MCF 10A (cell line): ENCODE measurements at regions not wholly inside any gene's neighbourhood (a gene's known extent, or its start where the extent isn't known, plus 50 kb on each side); places are given as distances from the start of the nearest gene placed in this dataset.
A peak's percentile ranks its signal among the peaks of the same experiment; 100 is the strongest.

ENCODE experiments used
- BruUV-seq: library from RNA; stranded (reverse); fragments of 400-500 nt; replicated peaks from 2 replicates; lab custom pipeline; 2021; lab: Mats Ljungman, UMichigan
- CTCF ChIA-PET: fragments of 300-600 bp; sonication (Branson Sonifier 250); formaldehyde crosslinking; extraction: SDS; loops from one replicate; lab custom pipeline; 2021; ENCODE audit warnings: antibody characterized with exemption, inconsistent platforms; lab: Yijun Ruan, JAX
- POLR2A ChIA-PET: fragments of 300-600, 350-650 bp; sonication (Branson Sonifier 250); formaldehyde crosslinking; extraction: SDS; loops from one replicate; lab custom pipeline; 2020; ENCODE audit warnings: antibody characterized with exemption, inconsistent platforms; lab: Yijun Ruan, JAX
- DNase-seq: peaks from one replicate; pipeline ENCODE4 v3.0.0-alpha.2; 2018; ENCODE audit not compliant: unreplicated experiment
- H3K27ac Mint-ChIP-seq: one replicate; pipeline ENCODE4 v1.8.0; 2022; ENCODE audit warnings: mild to moderate bottlenecking, low read depth, mixed read lengths; ENCODE audit not compliant: unreplicated experiment
- H3K27me3 Mint-ChIP-seq: one replicate; pipeline ENCODE4 v1.8.0; 2022; ENCODE audit warnings: mixed read lengths; ENCODE audit not compliant: insufficient read depth, unreplicated experiment
- H3K36me3 Mint-ChIP-seq: one replicate; pipeline ENCODE4 v1.8.0; 2022; ENCODE audit warnings: mild to moderate bottlenecking, moderate library complexity, mixed read lengths; ENCODE audit not compliant: insufficient read depth, unreplicated experiment
- H3K4me1 Mint-ChIP-seq: one replicate; pipeline ENCODE4 v1.8.0; 2022; ENCODE audit warnings: mixed read lengths; ENCODE audit not compliant: insufficient read depth, unreplicated experiment
- H3K4me3 Mint-ChIP-seq: one replicate; pipeline ENCODE4 v1.8.0; 2022; ENCODE audit warnings: mild to moderate bottlenecking, moderate library complexity, mixed read lengths; ENCODE audit not compliant: unreplicated experiment
- H3K9me3 Mint-ChIP-seq: one replicate; pipeline ENCODE4 v1.8.0; 2022; ENCODE audit warnings: mixed read lengths; ENCODE audit not compliant: unreplicated experiment
- intact Hi-C: fragments of 100-400 bp; cut with micrococcal nuclease; formaldehyde crosslinking; loops from 2 replicates; pipeline ENCODE4 v1.14.1; 2022
- TF ChIP-seq, protein P1 (sequence below): fragments of 200-600 bp; IDR thresholded peaks from one replicate; pipeline ENCODE4 v1.8.0; 2022; ENCODE audit warnings: antibody characterized with exemption, mild to moderate bottlenecking; ENCODE audit not compliant: unreplicated experiment

DNA sequence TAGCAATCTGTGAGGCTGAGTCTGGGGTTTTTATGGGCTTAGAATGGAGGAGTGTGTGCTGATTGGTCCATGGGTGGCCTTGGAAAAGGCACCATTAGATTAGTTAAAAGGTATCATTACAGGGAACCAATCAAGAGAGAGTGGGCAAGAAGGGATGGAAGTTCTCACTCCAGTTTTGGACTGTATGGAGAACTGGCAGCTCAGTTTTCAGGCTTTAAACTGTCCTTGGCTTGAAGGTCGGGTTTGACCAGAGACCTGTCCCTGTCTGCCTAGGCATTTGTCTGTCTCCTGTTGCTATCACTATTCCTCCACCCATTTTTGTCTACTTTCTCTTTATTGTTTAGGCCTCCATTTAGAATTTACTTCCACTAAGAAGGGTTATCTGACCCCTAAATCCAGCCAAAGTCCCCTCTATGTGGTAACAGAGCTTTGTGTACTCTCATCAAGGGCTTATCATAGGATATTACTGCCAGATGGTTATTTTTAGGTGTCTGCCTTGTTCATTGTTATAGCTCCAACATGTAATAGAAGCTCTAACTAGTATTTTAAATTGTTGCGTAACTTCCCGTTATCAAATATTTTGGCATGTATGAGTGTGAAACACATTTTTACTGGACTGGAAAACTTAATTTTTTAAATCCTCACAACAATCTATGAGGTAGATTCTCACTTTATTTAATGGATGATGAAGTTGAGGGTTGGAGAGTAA, 133.3 kb upstream of the SLC10A2 start:
- Mint-ChIP-seq H3K4me1 (no peaks in the 10 kb centered on the region), H3K27me3 (no peaks in the 10 kb centered on the region), H3K36me3 (no peaks in the 10 kb centered on the region), H3K4me3 (no peak overlapping the region), H3K27ac (peak overlapping the region; percentile 28), H3K9me3 (peaks cover 12% of the 10 kb centered on the region)
- TF ChIP-seq, protein P1, sequence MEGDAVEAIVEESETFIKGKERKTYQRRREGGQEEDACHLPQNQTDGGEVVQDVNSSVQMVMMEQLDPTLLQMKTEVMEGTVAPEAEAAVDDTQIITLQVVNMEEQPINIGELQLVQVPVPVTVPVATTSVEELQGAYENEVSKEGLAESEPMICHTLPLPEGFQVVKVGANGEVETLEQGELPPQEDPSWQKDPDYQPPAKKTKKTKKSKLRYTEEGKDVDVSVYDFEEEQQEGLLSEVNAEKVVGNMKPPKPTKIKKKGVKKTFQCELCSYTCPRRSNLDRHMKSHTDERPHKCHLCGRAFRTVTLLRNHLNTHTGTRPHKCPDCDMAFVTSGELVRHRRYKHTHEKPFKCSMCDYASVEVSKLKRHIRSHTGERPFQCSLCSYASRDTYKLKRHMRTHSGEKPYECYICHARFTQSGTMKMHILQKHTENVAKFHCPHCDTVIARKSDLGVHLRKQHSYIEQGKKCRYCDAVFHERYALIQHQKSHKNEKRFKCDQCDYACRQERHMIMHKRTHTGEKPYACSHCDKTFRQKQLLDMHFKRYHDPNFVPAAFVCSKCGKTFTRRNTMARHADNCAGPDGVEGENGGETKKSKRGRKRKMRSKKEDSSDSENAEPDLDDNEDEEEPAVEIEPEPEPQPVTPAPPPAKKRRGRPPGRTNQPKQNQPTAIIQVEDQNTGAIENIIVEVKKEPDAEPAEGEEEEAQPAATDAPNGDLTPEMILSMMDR = no peak
- DNase-seq = no peak
- CTCF ChIA-PET = interaction anchor here (0.6 to 2.0 kb wide), 3 partner anchors 10 to 339 kb away, joined by 3 to 6 read pairs (median 3); no protein-coding TSS in a partner anchor
- no TSS peak for BruUV-seq
- intact Hi-C loops = no loop called here
- POLR2A ChIA-PET = no interaction called here

DNA sequence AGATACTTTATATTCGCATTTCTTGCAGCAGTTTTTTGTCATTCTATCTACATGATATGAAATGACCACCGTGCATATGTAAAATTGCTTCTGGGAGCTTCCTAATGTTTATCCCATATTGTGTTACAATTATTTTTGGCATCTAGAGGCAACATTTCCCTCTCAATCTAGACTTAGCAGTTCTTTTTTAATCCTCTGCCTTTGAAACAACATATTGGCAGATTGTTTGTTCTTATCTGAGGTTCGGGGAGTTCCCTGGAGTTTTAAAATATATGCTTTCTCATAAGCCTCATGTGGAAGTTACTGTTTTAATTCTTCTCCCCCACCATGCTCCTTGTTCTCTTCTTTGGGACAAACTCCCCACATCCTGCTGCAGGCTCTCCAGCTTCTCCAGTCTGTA, 130.1 kb upstream of the SLC10A2 start:
- ChIA-PET POLR2A (no interaction called here), CTCF (interaction anchor here (0.7 kb wide), 1 partner anchor 30 kb away, joined by 4 read pairs; no protein-coding TSS in a partner anchor)
- Mint-ChIP-seq H3K4me1 (no peaks in the 10 kb centered on the region), H3K4me3 (no peak overlapping the region), H3K9me3 (peaks cover 12% of the 10 kb centered on the region), H3K36me3 (no peaks in the 10 kb centered on the region), H3K27me3 (no peaks in the 10 kb centered on the region), H3K27ac (no peak overlapping the region)
- intact Hi-C loops = no loop called here
- TF ChIP-seq, protein P1 = no peak
- BruUV-seq = no TSS peak
- no peak for DNase-seq

DNA sequence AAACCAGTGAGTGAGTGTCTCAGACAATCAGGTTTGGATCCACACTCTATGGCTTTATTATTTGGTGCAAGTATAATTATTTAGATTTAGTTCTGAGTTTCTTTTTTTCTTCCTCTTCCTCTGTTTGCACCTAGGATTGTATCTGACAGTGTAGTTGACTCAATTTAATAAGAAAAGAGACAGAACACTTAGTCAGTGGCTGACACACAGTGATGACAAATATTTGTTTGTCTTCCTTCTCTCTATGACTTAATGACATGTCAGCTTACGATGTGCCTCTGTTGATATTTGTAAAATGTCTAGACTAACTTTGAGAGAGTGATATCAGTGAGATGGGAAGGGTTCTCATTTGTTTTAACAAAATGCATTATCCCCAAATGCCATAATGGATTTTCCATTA, 129.5 kb upstream of the SLC10A2 start:
- no peak for DNase-seq
- TF ChIP-seq, protein P1 = no peak
- no peak overlapping the region for H3K27ac Mint-ChIP-seq
- intact Hi-C loops = no loop called here
- ChIA-PET POLR2A (no interaction called here), CTCF (no interaction called here)
- H3K36me3 Mint-ChIP-seq = no peaks in the 10 kb centered on the region
- peaks cover 12% of the 10 kb centered on the region for H3K9me3 Mint-ChIP-seq
- no peaks in the 10 kb centered on the region for H3K27me3 Mint-ChIP-seq
- BruUV-seq = no TSS peak
- no peaks in the 10 kb centered on the region for H3K4me1 Mint-ChIP-seq
- no peak overlapping the region for H3K4me3 Mint-ChIP-seq

DNA sequence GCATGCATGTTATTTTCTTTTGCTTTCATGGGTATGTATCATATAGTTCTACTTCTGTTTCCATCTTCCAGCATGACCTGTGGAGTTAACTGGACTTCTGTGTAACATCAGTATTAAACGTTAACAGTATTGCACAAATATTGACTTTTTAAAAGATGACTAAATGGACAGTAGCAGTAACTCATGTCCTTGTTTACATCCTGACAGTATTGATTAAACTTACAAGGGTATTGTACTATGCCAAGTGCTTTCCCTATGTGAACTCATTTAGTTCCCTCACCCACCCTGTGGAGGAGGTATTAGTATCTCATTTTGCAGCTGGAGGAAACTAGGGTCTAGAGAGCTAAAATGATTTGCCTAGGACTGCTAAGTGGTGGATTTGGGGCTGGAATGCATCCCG, 128.7 kb upstream of the SLC10A2 start:
- no peak for DNase-seq
- H3K36me3 Mint-ChIP-seq = no peaks in the 10 kb centered on the region
- H3K27me3 Mint-ChIP-seq = no peaks in the 10 kb centered on the region
- intact Hi-C loops = no loop called here
- H3K27ac Mint-ChIP-seq = no peak overlapping the region
- H3K4me1 Mint-ChIP-seq = no peaks in the 10 kb centered on the region
- H3K9me3 Mint-ChIP-seq = peaks cover 12% of the 10 kb centered on the region
- POLR2A ChIA-PET = no interaction called here
- H3K4me3 Mint-ChIP-seq = no peak overlapping the region
- TF ChIP-seq, protein P1 = no peak
- CTCF ChIA-PET = no interaction called here
- BruUV-seq = no TSS peak
